Neural cell (in vitro differentiated cells): ENCODE measurements at regions not wholly inside any gene's neighbourhood (a gene's known extent, or its start where the extent isn't known, plus 50 kb on each side); places are given as distances from the start of the nearest gene placed in this dataset.

Experiments
- H2AFZ ChIP-seq: fragments of 200-600, 300-800 bp; sonication (generic), shearing (Covaris generic); 2 replicates; pipeline ENCODE4 v1.6.0; 2014; ENCODE audit warnings: low read depth, mild to moderate bottlenecking, antibody characterized with exemption, low read length, moderate library complexity
- H3F3A ChIP-seq: fragments of 200-600 bp; shearing (Covaris generic); 2 replicates; pipeline ENCODE4 v1.6.1; 2016; ENCODE audit warnings: mild to moderate bottlenecking, moderate library complexity, mixed read lengths, antibody characterized with exemption, low read length; ENCODE audit not compliant: insufficient read depth, poor library complexity, severe bottlenecking
- H3K27ac ChIP-seq: fragments of 200-600, 300-800 bp; sonication (generic), shearing (Covaris generic); 2 replicates; pipeline ENCODE4 v1.5.1; 2014; ENCODE audit warnings: mild to moderate bottlenecking, low read length, moderate library complexity
- H3K27me3 ChIP-seq: fragments of 300-800, 200-600 bp; sonication (generic), shearing (Covaris generic); 2 replicates; pipeline ENCODE4 v1.6.0; 2014; ENCODE audit warnings: mild to moderate bottlenecking, low read depth, low read length, moderate library complexity; ENCODE audit not compliant: insufficient read depth
- H3K36me3 ChIP-seq: fragments of 300-800, 200-600 bp; sonication (generic), shearing (Covaris generic); 2 replicates; pipeline ENCODE4 v1.5.1; 2014; ENCODE audit warnings: mild to moderate bottlenecking, antibody characterized with exemption, low read length, moderate library complexity; ENCODE audit not compliant: insufficient read depth
- H3K4me2 ChIP-seq: fragments of 300-800, 200-600 bp; sonication (generic), shearing (Covaris generic); 2 replicates; pipeline ENCODE4 v1.6.0; 2014; ENCODE audit warnings: mild to moderate bottlenecking, low read length
- H3K4me3 ChIP-seq: fragments of 300-800, 200-600 bp; sonication (generic), shearing (Covaris generic); 2 replicates; pipeline ENCODE4 v1.5.1; 2014; ENCODE audit warnings: mild to moderate bottlenecking, low read length, moderate library complexity
- H3K79me2 ChIP-seq: fragments of 200-600 bp; shearing (Covaris generic); replicated peaks from 2 replicates; pipeline ENCODE4 v1.6.0; 2014; ENCODE audit warnings: mild to moderate bottlenecking, low read length, moderate library complexity; ENCODE audit not compliant: insufficient read depth
- H3K9ac ChIP-seq: fragments of 300-800, 200-600 bp; sonication (generic), shearing (Covaris generic); 2 replicates; pipeline ENCODE4 v1.6.1; 2016; ENCODE audit warnings: mild to moderate bottlenecking, low read length, mixed read lengths
- H3K9me2 ChIP-seq: fragments of 200-600 bp; shearing (Covaris generic); 2 replicates; pipeline ENCODE4 v1.6.1; 2016; ENCODE audit warnings: mild to moderate bottlenecking, low read length, mixed read lengths; ENCODE audit not compliant: insufficient read depth
- H3K9me3 ChIP-seq: fragments of 200-600, 300-800 bp; sonication (generic), shearing (Covaris generic); 2 replicates; pipeline ENCODE4 v1.6.1; 2016; ENCODE audit warnings: mild to moderate bottlenecking, mixed run types, low read length, moderate library complexity, mixed read lengths
- H4K20me1 ChIP-seq: fragments of 200-600 bp; shearing (Covaris generic); 2 replicates; pipeline ENCODE4 v1.6.1; 2016; ENCODE audit warnings: mild to moderate bottlenecking, mixed run types; ENCODE audit not compliant: insufficient read depth
- EP300 ChIP-seq: fragments of 450-650 bp; conservative IDR thresholded peaks from 2 replicates; pipeline ENCODE4 v1.6.1; 2014; ENCODE audit warnings: antibody characterized with exemption, mild to moderate bottlenecking, moderate library complexity; ENCODE audit not compliant: poor library complexity, severe bottlenecking
- EZH2 ChIP-seq: fragments of 200-600, 300-800 bp; shearing (Covaris generic), sonication (generic); IDR thresholded peaks from 2 replicates; pipeline ENCODE4 v1.6.1; 2014; ENCODE audit warnings: antibody characterized with exemption, low read length, borderline replicate concordance, mild to moderate bottlenecking; ENCODE audit not compliant: insufficient read depth, poor library complexity, severe bottlenecking
- MXI1 ChIP-seq: fragments of 450-650 bp; conservative IDR thresholded peaks from 2 replicates; pipeline ENCODE4 v1.6.1; 2014; ENCODE audit warnings: antibody characterized with exemption, mild to moderate bottlenecking; ENCODE audit not compliant: poor library complexity, severe bottlenecking
- POLR2AphosphoS5 ChIP-seq: IDR thresholded peaks from 2 replicates; pipeline ENCODE4 v1.6.1; 2012
- RAD21 ChIP-seq: fragments of 450-650 bp; conservative IDR thresholded peaks from 2 replicates; pipeline ENCODE4 v1.6.1; 2014; ENCODE audit warnings: antibody characterized with exemption, mild to moderate bottlenecking, moderate library complexity
- SMC3 ChIP-seq: fragments of 450-650 bp; conservative IDR thresholded peaks from 2 replicates; pipeline ENCODE4 v1.6.1; 2014; ENCODE audit warnings: antibody characterized with exemption, mild to moderate bottlenecking, moderate library complexity; ENCODE audit not compliant: poor library complexity
- TAF1 ChIP-seq: IDR thresholded peaks from 2 replicates; pipeline ENCODE4 v1.6.1; 2012; ENCODE audit warnings: low read depth
- TF ChIP-seq, protein P1 (sequence below): IDR thresholded peaks from 2 replicates; pipeline ENCODE4 v1.6.1; 2012; ENCODE audit warnings: borderline replicate concordance
- TF ChIP-seq, protein P2 (sequence below): fragments of 450-650 bp; IDR thresholded peaks from 2 replicates; pipeline ENCODE4 v1.5.1; 2014; ENCODE audit warnings: antibody characterized with exemption, mild to moderate bottlenecking, moderate library complexity; ENCODE audit not compliant: poor library complexity, severe bottlenecking

DNA sequence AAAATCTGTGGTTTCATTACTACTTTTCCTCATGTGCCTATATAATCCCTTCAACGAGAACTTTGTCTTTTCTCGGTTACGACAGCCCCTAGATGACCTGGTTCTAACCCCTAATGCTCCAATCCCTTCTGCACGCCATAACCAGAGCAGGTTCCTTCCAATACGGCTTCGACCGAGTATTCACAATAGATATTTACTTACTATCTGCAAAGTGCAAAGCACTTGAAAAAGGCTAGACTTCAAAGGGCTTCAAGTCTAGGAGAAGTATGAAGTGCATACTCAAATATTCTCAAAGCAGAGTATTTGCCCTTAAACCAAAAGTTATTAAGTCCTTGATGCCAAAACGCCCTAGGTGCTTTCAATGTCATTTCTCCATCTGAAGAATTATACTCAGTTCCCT lies 63.4 kb upstream of the NHSL1 start:
- Histone ChIP-seq H3K27me3 (no peaks in the 10 kb centered on the region), H3K9ac (no peak overlapping the region), H3K9me2 (no peaks in the 10 kb centered on the region), H4K20me1 (no peaks in the 10 kb centered on the region), H3F3A (no peaks in the 10 kb centered on the region), H3K4me2 (no peak overlapping the region), H3K79me2 (peaks cover 55% of the 10 kb centered on the region), H3K4me3 (no peak overlapping the region), H3K9me3 (no peaks in the 10 kb centered on the region), H3K27ac (no peak overlapping the region), H2AFZ (no peak overlapping the region), H3K36me3 (no peaks in the 10 kb centered on the region)
- no peak for TF ChIP-seq SMC3
- TF ChIP-seq MXI1, result no peak
- no peak for TF ChIP-seq EZH2
- TF ChIP-seq EP300, result no peak
- TF ChIP-seq RAD21, result no peak
- TF ChIP-seq, protein P1, sequence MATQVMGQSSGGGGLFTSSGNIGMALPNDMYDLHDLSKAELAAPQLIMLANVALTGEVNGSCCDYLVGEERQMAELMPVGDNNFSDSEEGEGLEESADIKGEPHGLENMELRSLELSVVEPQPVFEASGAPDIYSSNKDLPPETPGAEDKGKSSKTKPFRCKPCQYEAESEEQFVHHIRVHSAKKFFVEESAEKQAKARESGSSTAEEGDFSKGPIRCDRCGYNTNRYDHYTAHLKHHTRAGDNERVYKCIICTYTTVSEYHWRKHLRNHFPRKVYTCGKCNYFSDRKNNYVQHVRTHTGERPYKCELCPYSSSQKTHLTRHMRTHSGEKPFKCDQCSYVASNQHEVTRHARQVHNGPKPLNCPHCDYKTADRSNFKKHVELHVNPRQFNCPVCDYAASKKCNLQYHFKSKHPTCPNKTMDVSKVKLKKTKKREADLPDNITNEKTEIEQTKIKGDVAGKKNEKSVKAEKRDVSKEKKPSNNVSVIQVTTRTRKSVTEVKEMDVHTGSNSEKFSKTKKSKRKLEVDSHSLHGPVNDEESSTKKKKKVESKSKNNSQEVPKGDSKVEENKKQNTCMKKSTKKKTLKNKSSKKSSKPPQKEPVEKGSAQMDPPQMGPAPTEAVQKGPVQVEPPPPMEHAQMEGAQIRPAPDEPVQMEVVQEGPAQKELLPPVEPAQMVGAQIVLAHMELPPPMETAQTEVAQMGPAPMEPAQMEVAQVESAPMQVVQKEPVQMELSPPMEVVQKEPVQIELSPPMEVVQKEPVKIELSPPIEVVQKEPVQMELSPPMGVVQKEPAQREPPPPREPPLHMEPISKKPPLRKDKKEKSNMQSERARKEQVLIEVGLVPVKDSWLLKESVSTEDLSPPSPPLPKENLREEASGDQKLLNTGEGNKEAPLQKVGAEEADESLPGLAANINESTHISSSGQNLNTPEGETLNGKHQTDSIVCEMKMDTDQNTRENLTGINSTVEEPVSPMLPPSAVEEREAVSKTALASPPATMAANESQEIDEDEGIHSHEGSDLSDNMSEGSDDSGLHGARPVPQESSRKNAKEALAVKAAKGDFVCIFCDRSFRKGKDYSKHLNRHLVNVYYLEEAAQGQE, result no peak
- TF ChIP-seq, protein P2, sequence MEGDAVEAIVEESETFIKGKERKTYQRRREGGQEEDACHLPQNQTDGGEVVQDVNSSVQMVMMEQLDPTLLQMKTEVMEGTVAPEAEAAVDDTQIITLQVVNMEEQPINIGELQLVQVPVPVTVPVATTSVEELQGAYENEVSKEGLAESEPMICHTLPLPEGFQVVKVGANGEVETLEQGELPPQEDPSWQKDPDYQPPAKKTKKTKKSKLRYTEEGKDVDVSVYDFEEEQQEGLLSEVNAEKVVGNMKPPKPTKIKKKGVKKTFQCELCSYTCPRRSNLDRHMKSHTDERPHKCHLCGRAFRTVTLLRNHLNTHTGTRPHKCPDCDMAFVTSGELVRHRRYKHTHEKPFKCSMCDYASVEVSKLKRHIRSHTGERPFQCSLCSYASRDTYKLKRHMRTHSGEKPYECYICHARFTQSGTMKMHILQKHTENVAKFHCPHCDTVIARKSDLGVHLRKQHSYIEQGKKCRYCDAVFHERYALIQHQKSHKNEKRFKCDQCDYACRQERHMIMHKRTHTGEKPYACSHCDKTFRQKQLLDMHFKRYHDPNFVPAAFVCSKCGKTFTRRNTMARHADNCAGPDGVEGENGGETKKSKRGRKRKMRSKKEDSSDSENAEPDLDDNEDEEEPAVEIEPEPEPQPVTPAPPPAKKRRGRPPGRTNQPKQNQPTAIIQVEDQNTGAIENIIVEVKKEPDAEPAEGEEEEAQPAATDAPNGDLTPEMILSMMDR, result no peak
- TF ChIP-seq POLR2AphosphoS5, result no peak
- no peak for TF ChIP-seq TAF1

DNA sequence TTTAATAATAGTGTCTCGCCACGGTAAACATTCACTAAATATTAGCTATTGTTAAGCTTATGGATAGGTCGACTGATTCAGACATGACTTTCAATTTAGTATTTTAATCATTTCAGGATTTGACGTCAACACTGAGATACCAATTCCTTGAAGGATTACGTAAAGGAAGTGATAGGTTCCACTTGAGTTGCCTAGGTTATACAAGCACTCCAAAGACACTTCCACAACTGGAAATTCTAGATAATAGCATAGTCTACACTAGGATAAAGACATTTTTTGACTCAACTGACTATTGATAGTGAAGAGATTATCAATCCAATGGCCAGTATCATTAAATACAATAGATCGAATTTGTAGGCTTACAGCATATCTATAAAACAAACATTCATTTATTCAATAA lies 63.9 kb upstream of the NHSL1 start:
- Histone ChIP-seq H3K27me3 (no peaks in the 10 kb centered on the region), H3K9me2 (no peaks in the 10 kb centered on the region), H4K20me1 (no peaks in the 10 kb centered on the region), H3K4me3 (no peak overlapping the region), H3K9me3 (no peaks in the 10 kb centered on the region), H3K4me2 (no peak overlapping the region), H3F3A (no peaks in the 10 kb centered on the region), H3K27ac (no peak overlapping the region), H2AFZ (no peak overlapping the region), H3K79me2 (peaks cover 57% of the 10 kb centered on the region), H3K9ac (no peak overlapping the region), H3K36me3 (no peaks in the 10 kb centered on the region)
- TF ChIP-seq RAD21 (no peak), SMC3 (no peak), POLR2AphosphoS5 (no peak), EZH2 (no peak), MXI1 (no peak), TAF1 (no peak), EP300 (no peak)
- TF ChIP-seq, protein P1, result no peak
- TF ChIP-seq, protein P2, result no peak
